ENCODE measurements at regions not wholly inside any gene's neighbourhood (a gene's known extent, or its start where the extent isn't known, plus 50 kb on each side); places are given as distances from the start of the nearest gene placed in this dataset.
"Not testable (repeated sequence)": the region's sequence is repeated elsewhere in the genome, so short reads cannot be mapped to it uniquely, and the experiment has no call there.

DNA sequence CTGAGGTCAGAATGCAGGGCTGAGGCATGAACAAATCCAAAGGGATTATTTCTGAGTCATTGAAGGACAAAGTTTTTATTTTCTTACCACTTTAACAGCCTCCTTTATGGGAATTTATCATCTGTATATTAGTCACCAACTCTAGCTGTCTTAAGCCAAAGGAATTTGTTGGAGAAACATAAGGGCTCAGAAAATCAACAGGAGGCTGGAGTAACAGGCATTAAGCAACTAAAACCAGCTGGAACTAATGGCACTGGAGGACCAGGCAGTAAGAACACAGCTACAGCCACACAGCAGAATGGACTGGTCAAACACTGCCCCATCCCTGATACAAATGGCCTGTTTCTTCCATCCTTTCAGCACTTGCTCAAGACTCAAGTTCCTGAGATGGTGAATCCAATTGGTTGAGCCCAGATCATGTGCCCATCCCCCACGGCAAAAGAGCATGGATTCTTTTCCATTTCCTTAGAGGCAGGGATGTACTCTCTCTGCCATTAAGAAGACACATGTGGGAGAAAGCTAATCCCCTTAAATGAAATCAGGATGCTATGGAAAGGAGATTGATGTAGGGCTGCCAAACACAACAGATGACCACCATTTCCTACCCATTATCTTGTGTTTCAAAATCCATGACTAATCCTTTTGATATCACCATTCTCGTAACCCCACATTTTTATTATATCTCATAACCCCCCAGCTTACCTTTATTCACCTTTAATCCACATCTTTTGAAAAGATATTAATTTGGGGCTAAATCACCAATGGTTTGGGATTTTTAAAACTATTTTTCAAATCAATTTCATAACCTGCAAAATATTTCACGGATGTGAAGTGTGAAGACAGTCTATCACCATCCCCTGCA is 157.0 kb upstream of the FNDC3A start:
- Mint-ChIP-seq H3K9me3 (no peaks in the 10 kb centered on the region), H3K27ac (no peak overlapping the region), H3K4me1 (ENCODE audit: low read depth) (peaks cover 13% of the 10 kb centered on the region), H3K36me3 (ENCODE audit: low read depth) (no peaks in the 10 kb centered on the region), H3K4me3 (no peak overlapping the region), H3K27me3 (no peaks in the 10 kb centered on the region)
- Histone ChIP-seq H3K36me3 (ENCODE audit: insufficient read depth, low read length) (no peaks in the 10 kb centered on the region), H3K4me3 (ENCODE audit: low read length) (no peak overlapping the region), H3K27me3 (ENCODE audit: control insufficient read depth in 1 of 2, insufficient read depth in 2 of 2, low read length in 2 of 2) (no peaks in the 10 kb centered on the region), H3K27ac (ENCODE audit: low read depth in 1 of 2, low read length in 2 of 2) (no peak overlapping the region), H3K4me1 (ENCODE audit: insufficient read depth, low read length) (peaks cover 8% of the 10 kb centered on the region), H3K9me3 (ENCODE audit: control insufficient read depth in 1 of 2, insufficient read depth in 1 of 2, low read length in 2 of 2) (no peaks in the 10 kb centered on the region)
- TF ChIP-seq, protein P1, sequence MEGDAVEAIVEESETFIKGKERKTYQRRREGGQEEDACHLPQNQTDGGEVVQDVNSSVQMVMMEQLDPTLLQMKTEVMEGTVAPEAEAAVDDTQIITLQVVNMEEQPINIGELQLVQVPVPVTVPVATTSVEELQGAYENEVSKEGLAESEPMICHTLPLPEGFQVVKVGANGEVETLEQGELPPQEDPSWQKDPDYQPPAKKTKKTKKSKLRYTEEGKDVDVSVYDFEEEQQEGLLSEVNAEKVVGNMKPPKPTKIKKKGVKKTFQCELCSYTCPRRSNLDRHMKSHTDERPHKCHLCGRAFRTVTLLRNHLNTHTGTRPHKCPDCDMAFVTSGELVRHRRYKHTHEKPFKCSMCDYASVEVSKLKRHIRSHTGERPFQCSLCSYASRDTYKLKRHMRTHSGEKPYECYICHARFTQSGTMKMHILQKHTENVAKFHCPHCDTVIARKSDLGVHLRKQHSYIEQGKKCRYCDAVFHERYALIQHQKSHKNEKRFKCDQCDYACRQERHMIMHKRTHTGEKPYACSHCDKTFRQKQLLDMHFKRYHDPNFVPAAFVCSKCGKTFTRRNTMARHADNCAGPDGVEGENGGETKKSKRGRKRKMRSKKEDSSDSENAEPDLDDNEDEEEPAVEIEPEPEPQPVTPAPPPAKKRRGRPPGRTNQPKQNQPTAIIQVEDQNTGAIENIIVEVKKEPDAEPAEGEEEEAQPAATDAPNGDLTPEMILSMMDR (IDR thresholded peaks at IDR 0.05), result no peak
- ATAC-seq (ENCODE audit: poor library complexity), result no peak
- ChIA-PET POLR2A (interaction anchor here (0.8 kb wide), 1 partner anchor 13 kb away, joined by 3 read pairs; no protein-coding TSS in a partner anchor), CTCF (interaction anchor here (1.0 kb wide), 1 partner anchor 278 kb away, joined by 3 read pairs; no protein-coding TSS in a partner anchor)
- DNase-seq, result no peak
- intact Hi-C loops (cut with DNase I, micrococcal nuclease), result no loop called here

DNA sequence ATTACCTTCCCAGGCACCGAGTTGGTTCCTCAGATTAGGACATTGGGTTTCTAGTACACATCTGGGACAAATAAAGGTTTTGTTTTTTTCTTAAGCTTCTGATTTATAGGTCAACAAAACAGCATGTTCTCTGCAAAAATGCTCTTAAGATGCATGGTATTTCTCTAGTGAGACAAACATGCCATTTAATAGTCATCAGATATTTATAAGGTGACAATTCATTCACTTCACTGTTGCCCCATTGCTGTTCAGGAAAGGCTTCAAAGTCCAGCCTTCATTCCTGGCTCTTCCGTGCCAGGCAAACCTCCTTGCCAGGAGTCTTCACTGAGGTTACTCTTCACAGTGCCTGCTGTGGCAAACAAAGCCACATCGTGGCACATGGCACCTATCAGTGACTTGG is 156.3 kb upstream of the FNDC3A start:
- ChIA-PET CTCF (no interaction called here), POLR2A (no interaction called here)
- peaks cover 8% of the 10 kb centered on the region for H3K4me1 ChIP-seq (ENCODE audit: insufficient read depth, low read length)
- H3K27me3 Mint-ChIP-seq, result no peaks in the 10 kb centered on the region
- no peaks in the 10 kb centered on the region for H3K9me3 ChIP-seq (ENCODE audit: control insufficient read depth in 1 of 2, insufficient read depth in 1 of 2, low read length in 2 of 2)
- no peak for DNase-seq
- H3K9me3 Mint-ChIP-seq, result no peaks in the 10 kb centered on the region
- H3K4me3 ChIP-seq (ENCODE audit: low read length), result no peak overlapping the region
- no peak for ATAC-seq (ENCODE audit: poor library complexity)
- H3K27ac ChIP-seq (ENCODE audit: low read depth in 1 of 2, low read length in 2 of 2), result no peak overlapping the region
- H3K27me3 ChIP-seq (ENCODE audit: control insufficient read depth in 1 of 2, insufficient read depth in 2 of 2, low read length in 2 of 2), result no peaks in the 10 kb centered on the region
- H3K4me3 Mint-ChIP-seq, result no peak overlapping the region
- TF ChIP-seq, protein P1 (IDR thresholded peaks at IDR 0.05), result no peak
- no peaks in the 10 kb centered on the region for H3K36me3 ChIP-seq (ENCODE audit: insufficient read depth, low read length)
- peaks cover 13% of the 10 kb centered on the region for H3K4me1 Mint-ChIP-seq (ENCODE audit: low read depth)
- no peak overlapping the region for H3K27ac Mint-ChIP-seq
- intact Hi-C loops (cut with DNase I, micrococcal nuclease), result no loop called here
- no peaks in the 10 kb centered on the region for H3K36me3 Mint-ChIP-seq (ENCODE audit: low read depth)

DNA sequence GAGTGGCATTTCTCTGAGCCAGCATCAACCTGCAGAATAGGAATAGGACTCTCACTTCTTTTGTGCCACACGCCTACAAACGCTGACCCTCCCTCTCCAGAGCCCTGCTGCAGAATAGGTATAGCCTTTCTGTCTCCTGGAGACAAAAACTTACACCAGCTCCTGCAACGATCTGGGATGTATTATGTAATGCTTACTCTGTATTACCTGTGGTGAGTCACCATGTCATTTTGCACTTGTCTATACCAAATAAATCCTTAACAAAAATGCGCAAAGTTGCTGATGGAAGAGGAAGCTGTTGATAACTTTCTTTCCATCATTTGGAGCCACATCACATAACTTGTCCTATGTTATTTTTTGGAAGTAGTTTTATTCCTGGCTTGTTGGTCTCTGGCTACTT is 155.8 kb upstream of the FNDC3A start:
- ChIA-PET POLR2A (no interaction called here), CTCF (no interaction called here)
- ATAC-seq (ENCODE audit: poor library complexity) (no peak), DNase-seq (no peak)
- H3K4me1 Mint-ChIP-seq (ENCODE audit: low read depth), result peaks cover 13% of the 10 kb centered on the region
- H3K27me3 ChIP-seq (ENCODE audit: control insufficient read depth in 1 of 2, insufficient read depth in 2 of 2, low read length in 2 of 2), result no peaks in the 10 kb centered on the region
- H3K36me3 Mint-ChIP-seq (ENCODE audit: low read depth), result no peaks in the 10 kb centered on the region
- H3K27me3 Mint-ChIP-seq, result no peaks in the 10 kb centered on the region
- H3K4me1 ChIP-seq (ENCODE audit: insufficient read depth, low read length), result peaks cover 8% of the 10 kb centered on the region
- H3K9me3 ChIP-seq (ENCODE audit: control insufficient read depth in 1 of 2, insufficient read depth in 1 of 2, low read length in 2 of 2), result no peaks in the 10 kb centered on the region
- H3K4me3 ChIP-seq (ENCODE audit: low read length), result no peak overlapping the region
- no peak overlapping the region for H3K4me3 Mint-ChIP-seq
- H3K36me3 ChIP-seq (ENCODE audit: insufficient read depth, low read length), result no peaks in the 10 kb centered on the region
- H3K27ac ChIP-seq (ENCODE audit: low read depth in 1 of 2, low read length in 2 of 2), result no peak overlapping the region
- intact Hi-C loops (cut with DNase I, micrococcal nuclease), result no loop called here
- H3K27ac Mint-ChIP-seq, result no peak overlapping the region
- no peaks in the 10 kb centered on the region for H3K9me3 Mint-ChIP-seq
- TF ChIP-seq, protein P1 (IDR thresholded peaks at IDR 0.05), result no peak

DNA sequence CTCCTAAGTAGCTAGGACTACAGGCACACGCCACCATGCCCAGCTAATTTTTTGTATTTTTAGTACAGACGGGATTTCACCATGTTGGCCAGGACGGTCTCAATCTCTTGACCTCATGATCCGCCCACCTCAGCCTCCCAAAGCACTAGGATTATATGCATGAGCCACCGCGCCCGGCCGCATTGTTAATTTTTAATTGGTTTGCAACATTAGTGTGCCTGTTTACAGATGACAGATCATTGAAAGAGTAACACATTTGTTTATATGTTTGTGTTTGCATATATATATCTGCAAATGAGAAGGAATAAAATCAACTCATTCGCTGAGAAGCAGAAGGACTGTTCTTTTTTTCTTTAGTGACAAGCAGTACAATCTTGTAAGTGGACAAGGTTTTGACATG is 152.2 kb upstream of the FNDC3A start:
- DNase-seq; H3K27ac ChIP-seq (ENCODE audit: low read depth in 1 of 2, low read length in 2 of 2); H3K27me3 Mint-ChIP-seq; H3K4me1 ChIP-seq (ENCODE audit: insufficient read depth, low read length); H3K4me3 ChIP-seq (ENCODE audit: low read length); H3K4me1 Mint-ChIP-seq (ENCODE audit: low read depth); H3K36me3 ChIP-seq (ENCODE audit: insufficient read depth, low read length); H3K27me3 ChIP-seq (ENCODE audit: control insufficient read depth in 1 of 2, insufficient read depth in 2 of 2, low read length in 2 of 2); intact Hi-C loops (cut with DNase I, micrococcal nuclease); H3K36me3 Mint-ChIP-seq (ENCODE audit: low read depth); H3K4me3 Mint-ChIP-seq; H3K9me3 Mint-ChIP-seq; ATAC-seq (ENCODE audit: poor library complexity); CTCF ChIA-PET; H3K27ac Mint-ChIP-seq: not testable (repeated sequence)
- POLR2A ChIA-PET, result interaction anchor here (1.2 kb wide), 1 partner anchor 152 kb away, joined by 4 read pairs; the partner anchor contains the start of gene FNDC3A
- H3K9me3 ChIP-seq (ENCODE audit: control insufficient read depth in 1 of 2, insufficient read depth in 1 of 2, low read length in 2 of 2), result peaks cover 9 to 13% of the 10 kb centered on the region in 2 experiments

All from CD4-positive, alpha-beta T cell (primary cell).